H1 (cell line): ENCODE measurements at regions not wholly inside any gene's neighbourhood (a gene's known extent, or its start where the extent isn't known, plus 50 kb on each side); places are given as distances from the start of the nearest gene placed in this dataset.

Experiments
- ATF2 ChIP-seq: IDR thresholded peaks from 2 replicates; pipeline ENCODE4 v1.6.1; 2012; ENCODE audit warnings: low read length, inconsistent platforms
- BCL11A ChIP-seq, 2 experiments: IDR thresholded peaks; one replicate each; pipeline ENCODE4 v1.6.1; 2011; ENCODE audit warnings: low read depth in 2 of 2, low read length in 2 of 2, mild to moderate bottlenecking in 2 of 2
- CBX8 ChIP-seq: fragments of 300-800, 300-1000 bp; sonication (generic); IDR thresholded peaks from 2 replicates; pipeline ENCODE4 v1.7.1; 2016; ENCODE audit warnings: low read depth, low read length, borderline replicate concordance
- E2F6 ChIP-seq: IDR thresholded peaks from 2 replicates; pipeline ENCODE4 v1.6.1; 2012; ENCODE audit warnings: inconsistent platforms
- EP300 ChIP-seq, 2 experiments: IDR thresholded peaks; 1 replicate in 1 of 2; 2 replicates in 1 of 2; pipeline ENCODE4 v1.6.1; 2011 to 2012; ENCODE audit warnings: low read depth in 2 of 2, low read length in 2 of 2, mild to moderate bottlenecking in 2 of 2, borderline replicate concordance in 1 of 2, inconsistent platforms in 1 of 2, moderate library complexity in 1 of 2
- TBP ChIP-seq: IDR thresholded peaks from 2 replicates; pipeline ENCODE4 v1.6.1; 2011; ENCODE audit warnings: low read depth, low read length, improper control_type of control experiment
- TEAD4 ChIP-seq: IDR thresholded peaks from 2 replicates; pipeline ENCODE4 v1.6.1; 2012; ENCODE audit warnings: low read depth, low read length, inconsistent platforms, mixed read lengths

- TF ChIP-seq TBP = no peak
- no peak for TF ChIP-seq BCL11A (IDR thresholded peaks at IDR 0.05; ENCODE audit: low read depth in 2 of 2, low read length in 2 of 2)
- TF ChIP-seq E2F6 = no peak
- no peak for TF ChIP-seq TEAD4
- TF ChIP-seq EP300 (IDR thresholded peaks at IDR 0.05; ENCODE audit: borderline replicate concordance in 1 of 2, low read depth in 2 of 2, low read length in 2 of 2) = no peak
- TF ChIP-seq CBX8 = no peak
- no peak for TF ChIP-seq ATF2
Observed at GRCh38 chr4:89575840-89576239, 261.1 kb downstream of the SNCA start (continued).
